HL-60 (cell line): ENCODE measurements at regions not wholly inside any gene's neighbourhood (a gene's known extent, or its start where the extent isn't known, plus 50 kb on each side); places are given as distances from the start of the nearest gene placed in this dataset.

Experiments
- DNase-seq, 2 experiments: peaks; one replicate each; pipeline ENCODE4 v3.0.0-alpha.2; 2010 to 2020; ENCODE audit warnings: low read depth in 1 of 2, low spot score in 1 of 2
- H3K27ac ChIP-seq: fragments of 250-450 bp; sonication (Bioruptor Pico); replicated peaks from 2 replicates; pipeline ENCODE4 v1.5.1; 2020; ENCODE audit warnings: mild to moderate bottlenecking, moderate library complexity
- H3K27me3 ChIP-seq: fragments of 250-450 bp; sonication (Bioruptor Pico); 2 replicates; pipeline ENCODE4 v1.5.1; 2021; ENCODE audit warnings: mild to moderate bottlenecking, moderate library complexity; ENCODE audit not compliant: insufficient read depth, poor library complexity, severe bottlenecking
- H3K4me3 ChIP-seq: replicated peaks from 2 replicates; pipeline ENCODE4 v1.5.1; 2011; ENCODE audit warnings: mild to moderate bottlenecking, control low read depth, low read length; ENCODE audit not compliant: insufficient read depth
- GABPA ChIP-seq: IDR thresholded peaks from 2 replicates; pipeline ENCODE4 v1.6.1; 2012; ENCODE audit warnings: low read depth
- POLR2AphosphoS5 ChIP-seq: IDR thresholded peaks from 2 replicates; pipeline ENCODE4 v1.6.1; 2012; ENCODE audit warnings: low read depth
- REST ChIP-seq: IDR thresholded peaks from 2 replicates; pipeline ENCODE4 v1.6.1; 2012; ENCODE audit warnings: low read depth; ENCODE audit not compliant: insufficient replicate concordance
- SPI1 ChIP-seq: IDR thresholded peaks from 2 replicates; pipeline ENCODE4 v1.6.1; 2012; ENCODE audit warnings: low read depth, mild to moderate bottlenecking, borderline replicate concordance
- TF ChIP-seq, protein P1 (sequence below): IDR thresholded peaks from one replicate; pipeline ENCODE4 v1.5.1; 2011; ENCODE audit warnings: low read length, control low read depth, inconsistent platforms; ENCODE audit not compliant: insufficient read depth

DNA sequence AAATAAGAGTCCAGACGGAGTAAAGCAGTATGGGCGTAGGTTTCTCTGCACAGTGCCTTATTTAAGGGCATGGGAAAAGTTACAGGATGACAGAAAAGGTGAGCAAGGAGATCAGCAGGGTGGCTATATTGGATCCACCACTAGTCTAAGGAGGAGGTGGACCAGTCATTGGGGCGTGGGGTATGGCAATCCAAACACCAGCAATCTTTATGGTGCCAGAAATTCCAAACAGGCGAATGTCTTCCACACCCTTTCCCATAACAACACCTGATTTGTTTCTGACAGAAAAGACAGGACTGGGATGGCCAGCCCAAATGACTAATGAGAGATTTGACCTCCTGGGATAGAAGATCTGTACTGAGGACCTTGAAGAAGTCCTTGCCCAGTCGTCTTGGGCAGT, 181.8 kb upstream of the MBL2 start:
- no peak for DNase-seq
- TF ChIP-seq GABPA (no peak), REST (no peak), POLR2AphosphoS5 (no peak), SPI1 (no peak)
- TF ChIP-seq, protein P1, sequence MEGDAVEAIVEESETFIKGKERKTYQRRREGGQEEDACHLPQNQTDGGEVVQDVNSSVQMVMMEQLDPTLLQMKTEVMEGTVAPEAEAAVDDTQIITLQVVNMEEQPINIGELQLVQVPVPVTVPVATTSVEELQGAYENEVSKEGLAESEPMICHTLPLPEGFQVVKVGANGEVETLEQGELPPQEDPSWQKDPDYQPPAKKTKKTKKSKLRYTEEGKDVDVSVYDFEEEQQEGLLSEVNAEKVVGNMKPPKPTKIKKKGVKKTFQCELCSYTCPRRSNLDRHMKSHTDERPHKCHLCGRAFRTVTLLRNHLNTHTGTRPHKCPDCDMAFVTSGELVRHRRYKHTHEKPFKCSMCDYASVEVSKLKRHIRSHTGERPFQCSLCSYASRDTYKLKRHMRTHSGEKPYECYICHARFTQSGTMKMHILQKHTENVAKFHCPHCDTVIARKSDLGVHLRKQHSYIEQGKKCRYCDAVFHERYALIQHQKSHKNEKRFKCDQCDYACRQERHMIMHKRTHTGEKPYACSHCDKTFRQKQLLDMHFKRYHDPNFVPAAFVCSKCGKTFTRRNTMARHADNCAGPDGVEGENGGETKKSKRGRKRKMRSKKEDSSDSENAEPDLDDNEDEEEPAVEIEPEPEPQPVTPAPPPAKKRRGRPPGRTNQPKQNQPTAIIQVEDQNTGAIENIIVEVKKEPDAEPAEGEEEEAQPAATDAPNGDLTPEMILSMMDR, result no peak
- no peaks in the 10 kb centered on the region for H3K27me3 ChIP-seq
- H3K4me3 ChIP-seq, result no peak overlapping the region
- H3K27ac ChIP-seq, result no peak overlapping the region

DNA sequence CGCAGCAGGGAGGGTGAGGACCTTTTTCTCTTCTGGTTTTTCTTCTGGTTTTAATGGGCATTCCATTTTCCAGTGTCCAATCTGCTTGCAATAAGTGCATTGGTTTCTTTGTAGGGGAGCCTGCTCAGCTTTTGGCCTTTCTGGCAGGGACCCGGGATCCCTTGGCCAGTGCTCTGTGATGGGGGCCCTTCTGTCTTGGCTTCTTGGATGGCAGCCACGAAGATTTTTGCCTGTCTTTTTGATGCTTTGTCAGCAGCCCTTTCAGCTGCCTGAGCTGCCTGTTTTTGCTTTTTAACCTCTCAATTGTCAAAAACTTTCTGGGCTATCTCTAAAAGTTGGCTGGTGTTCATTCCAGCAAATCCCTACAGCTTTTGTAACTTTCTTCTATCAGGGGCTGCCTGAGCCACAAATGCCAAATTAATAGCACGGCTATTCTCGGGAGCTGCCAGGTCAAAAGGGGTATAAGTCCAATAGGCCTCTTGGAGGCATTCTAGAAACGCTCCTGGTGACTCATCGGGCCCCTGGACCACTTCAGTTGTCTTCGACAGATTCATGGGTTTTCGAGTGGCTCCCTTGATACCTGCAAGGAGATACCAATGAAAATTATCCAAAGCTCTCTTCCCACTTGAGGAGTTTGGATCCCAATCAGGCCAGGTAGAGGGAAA, 179.9 kb upstream of the MBL2 start:
- no peak for DNase-seq
- Histone ChIP-seq H3K27ac (no peak overlapping the region), H3K27me3 (no peaks in the 10 kb centered on the region), H3K4me3 (no peak overlapping the region)
- no peak for TF ChIP-seq REST
- TF ChIP-seq SPI1, result no peak
- TF ChIP-seq GABPA, result no peak
- TF ChIP-seq POLR2AphosphoS5, result no peak
- TF ChIP-seq, protein P1, result no peak

GRCh38 chr10:52951824-52952223, 179.2 kb upstream of the MBL2 start:
- DNase-seq, result peak; percentile 5 to 13
- no peak for TF ChIP-seq SPI1
- TF ChIP-seq, protein P1, result peak; percentile 17
- H3K4me3 ChIP-seq, result no peak overlapping the region

DNA sequence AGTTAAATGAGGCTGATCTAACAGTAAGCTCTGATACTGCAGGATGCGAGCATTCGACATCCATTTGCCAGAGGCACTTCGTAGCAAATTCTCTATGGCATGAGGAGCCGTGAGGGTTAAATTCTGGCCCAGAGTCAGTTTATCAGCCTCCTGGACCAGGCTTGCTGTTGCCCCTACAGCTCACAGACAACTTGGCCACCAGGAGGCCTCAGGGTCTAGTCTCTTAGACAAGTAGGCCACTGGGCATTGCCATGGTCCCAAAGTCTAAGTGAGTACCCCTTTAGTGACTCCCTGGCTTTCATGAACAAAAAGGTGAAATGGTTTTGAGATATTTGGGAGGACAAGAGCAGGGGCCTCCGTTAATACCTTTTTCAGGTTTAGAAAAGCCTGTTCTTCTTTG, 178.0 kb upstream of the MBL2 start:
- TF ChIP-seq GABPA, result no peak
- no peak for TF ChIP-seq REST
- TF ChIP-seq POLR2AphosphoS5, result no peak
- TF ChIP-seq SPI1, result no peak
- TF ChIP-seq, protein P1, result no peak
- no peak for DNase-seq
- H3K27me3 ChIP-seq, result no peaks in the 10 kb centered on the region
- no peak overlapping the region for H3K27ac ChIP-seq
- no peak overlapping the region for H3K4me3 ChIP-seq

More at GRCh38 chr10:52951824-52952223, 179.2 kb upstream of the MBL2 start:
- no peaks in the 10 kb centered on the region for H3K27me3 ChIP-seq
- no peak overlapping the region for H3K27ac ChIP-seq
